ENCODE measurements at regions not wholly inside any gene's neighbourhood (a gene's known extent, or its start where the extent isn't known, plus 50 kb on each side); places are given as distances from the start of the nearest gene placed in this dataset.

GRCh38 chr6:78554341-78554740 is 313.0 kb upstream of the IRAK1BP1 start:
- TF ChIP-seq RAD21 (IDR thresholded peaks at IDR 0.05; ENCODE audit: low read length) (no peak), POLR2A (IDR thresholded peaks at IDR 0.05; ENCODE audit: low read depth, low read length) (no peak), MAFK (IDR thresholded peaks at IDR 0.05; ENCODE audit: low read depth, low read length) (no peak), RCOR1 (IDR thresholded peaks at IDR 0.05; ENCODE audit: insufficient replicate concordance, low read length) (no peak)
- TF ChIP-seq, protein P1, sequence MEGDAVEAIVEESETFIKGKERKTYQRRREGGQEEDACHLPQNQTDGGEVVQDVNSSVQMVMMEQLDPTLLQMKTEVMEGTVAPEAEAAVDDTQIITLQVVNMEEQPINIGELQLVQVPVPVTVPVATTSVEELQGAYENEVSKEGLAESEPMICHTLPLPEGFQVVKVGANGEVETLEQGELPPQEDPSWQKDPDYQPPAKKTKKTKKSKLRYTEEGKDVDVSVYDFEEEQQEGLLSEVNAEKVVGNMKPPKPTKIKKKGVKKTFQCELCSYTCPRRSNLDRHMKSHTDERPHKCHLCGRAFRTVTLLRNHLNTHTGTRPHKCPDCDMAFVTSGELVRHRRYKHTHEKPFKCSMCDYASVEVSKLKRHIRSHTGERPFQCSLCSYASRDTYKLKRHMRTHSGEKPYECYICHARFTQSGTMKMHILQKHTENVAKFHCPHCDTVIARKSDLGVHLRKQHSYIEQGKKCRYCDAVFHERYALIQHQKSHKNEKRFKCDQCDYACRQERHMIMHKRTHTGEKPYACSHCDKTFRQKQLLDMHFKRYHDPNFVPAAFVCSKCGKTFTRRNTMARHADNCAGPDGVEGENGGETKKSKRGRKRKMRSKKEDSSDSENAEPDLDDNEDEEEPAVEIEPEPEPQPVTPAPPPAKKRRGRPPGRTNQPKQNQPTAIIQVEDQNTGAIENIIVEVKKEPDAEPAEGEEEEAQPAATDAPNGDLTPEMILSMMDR (conservative IDR thresholded peaks at IDR 0.05; ENCODE audit: low read depth, low read length): no peak

Measured in IMR-90 (cell line).